Endothelial cell of umbilical vein (primary cell): ENCODE measurements at regions not wholly inside any gene's neighbourhood (a gene's known extent, or its start where the extent isn't known, plus 50 kb on each side); places are given as distances from the start of the nearest gene placed in this dataset.

ENCODE experiments used
- BruUV-seq: library from RNA; stranded (reverse); fragments of 400-500 nt; replicated peaks from 2 replicates; lab custom pipeline; 2021; lab: Mats Ljungman, UMichigan
- CTCF ChIA-PET: fragments of 300-600, 350-600 bp; sonication (Branson Sonifier 250); formaldehyde crosslinking; loops from one replicate; lab custom pipeline; 2021; ENCODE audit warnings: antibody characterized with exemption, inconsistent platforms; lab: Charles Lee
- POLR2A ChIA-PET: fragments of 300-600, 350-600 bp; sonication (Branson Sonifier 250); formaldehyde crosslinking; loops from one replicate; lab custom pipeline; 2021; ENCODE audit warnings: antibody characterized with exemption, inconsistent platforms; lab: Charles Lee
- DNase-seq: peaks from one replicate; pipeline ENCODE4 v3.0.0-alpha.2; 2011; ENCODE audit warnings: low read depth, low spot score
- FAIRE-seq: peaks from 2 replicates; lab custom pipeline; 2011; peaks lifted over from hg19 to GRCh38; lab: Jason Lieb, UNC
- H2AFZ ChIP-seq: 2 replicates; pipeline ENCODE4 v1.6.0; 2012; ENCODE audit warnings: low read depth, low read length, control low read depth, inconsistent platforms
- H3K27ac ChIP-seq: 2 replicates; pipeline ENCODE4 v1.5.1; 2011; ENCODE audit warnings: low read depth, mild to moderate bottlenecking, control low read depth, low read length, moderate library complexity; ENCODE audit not compliant: insufficient read depth
- H3K27me3 ChIP-seq, 2 experiments: 2 replicates each; pipeline versions ENCODE4 v1.6.0 to v1.6.1; 2011; ENCODE audit warnings: low read length in 2 of 2, mixed read lengths in 1 of 2; ENCODE audit not compliant: control insufficient read depth in 2 of 2, insufficient read depth in 2 of 2
- H3K36me3 ChIP-seq, 2 experiments: 2 replicates in 1 of 2; 3 replicates in 1 of 2; pipeline ENCODE4 v1.5.1; 2011; ENCODE audit warnings: low read length in 2 of 2, mild to moderate bottlenecking in 1 of 2, moderate library complexity in 1 of 2; ENCODE audit not compliant: control insufficient read depth in 2 of 2, insufficient read depth in 2 of 2; ENCODE audit errors: extremely low read depth in 1 of 2
- H3K4me1 ChIP-seq: 3 replicates; pipeline ENCODE4 v1.5.1; 2011; ENCODE audit warnings: mild to moderate bottlenecking, low read length; ENCODE audit not compliant: control insufficient read depth, insufficient read depth; ENCODE audit errors: extremely low read depth
- H3K4me2 ChIP-seq: 2 replicates; pipeline ENCODE4 v1.6.1; 2011; ENCODE audit warnings: low read length, control low read depth, mixed read lengths; ENCODE audit not compliant: insufficient read depth
- H3K4me3 ChIP-seq, 3 experiments: fragments of 200-600 bp in 1 of 3; sonication (generic), shearing (Covaris generic) in 1 of 3; replicated peaks in 1 of 3; 2 replicates each; pipeline ENCODE4 v1.5.1; 2011 to 2016; ENCODE audit warnings: control low read depth in 3 of 3, low read length in 3 of 3, mild to moderate bottlenecking in 2 of 3, inconsistent platforms in 1 of 3, low read depth in 1 of 3, moderate library complexity in 1 of 3; ENCODE audit not compliant: insufficient read depth in 1 of 3
- H3K79me2 ChIP-seq: 2 replicates; pipeline ENCODE4 v1.6.0; 2012; ENCODE audit warnings: low read length, inconsistent platforms; ENCODE audit not compliant: control insufficient read depth, insufficient read depth
- H3K9ac ChIP-seq: replicated peaks from 2 replicates; pipeline ENCODE3; 2011; ENCODE audit warnings: low read length, control low read depth; ENCODE audit not compliant: insufficient read depth; ENCODE audit errors: extremely low read depth
- H3K9me1 ChIP-seq: replicated peaks from 3 replicates; pipeline ENCODE4 v1.6.0; 2011; ENCODE audit warnings: mild to moderate bottlenecking, low read length; ENCODE audit not compliant: control insufficient read depth, insufficient read depth; ENCODE audit errors: extremely low read depth
- H3K9me3 ChIP-seq: replicated peaks from 2 replicates; pipeline ENCODE4 v1.5.1; 2012; ENCODE audit warnings: low read length, inconsistent platforms; ENCODE audit not compliant: control insufficient read depth, insufficient read depth
- H4K20me1 ChIP-seq: replicated peaks from 2 replicates; pipeline ENCODE3; 2011; ENCODE audit warnings: mild to moderate bottlenecking, low read length; ENCODE audit not compliant: control insufficient read depth, insufficient read depth; ENCODE audit errors: extremely low read depth
- CTCF ChIP-seq, 2 donors: IDR thresholded peaks; 1 replicate in 1 of 2; 2 replicates in 1 of 2; pipeline ENCODE4 v1.5.1; 2011; ENCODE audit warnings: low read length in 2 of 2, mild to moderate bottlenecking in 2 of 2, moderate library complexity in 2 of 2, control low read depth in 1 of 2, inconsistent platforms in 1 of 2, low read depth in 1 of 2; ENCODE audit not compliant: insufficient read depth in 1 of 2; ENCODE audit errors: extremely low read depth in 1 of 2
- EZH2 ChIP-seq: IDR thresholded peaks from 2 replicates; pipeline ENCODE4 v1.6.1; 2012; ENCODE audit warnings: borderline replicate concordance, low read depth, mild to moderate bottlenecking, moderate library complexity, low read length, inconsistent platforms; ENCODE audit not compliant: severe bottlenecking
- FOS ChIP-seq: IDR thresholded peaks from 2 replicates; pipeline ENCODE4 v1.6.1; 2011; ENCODE audit warnings: mild to moderate bottlenecking, low read length, moderate library complexity, borderline replicate concordance; ENCODE audit not compliant: insufficient read depth
- GATA2 ChIP-seq: IDR thresholded peaks from 2 replicates; pipeline ENCODE4 v1.7.0; 2011; ENCODE audit warnings: low read depth, mild to moderate bottlenecking, moderate library complexity, mixed read lengths, low read length; ENCODE audit not compliant: insufficient read length, insufficient read depth
- JUN ChIP-seq: IDR thresholded peaks from 2 replicates; pipeline ENCODE4 v1.6.1; 2011; ENCODE audit warnings: borderline replicate concordance, low read depth; ENCODE audit not compliant: insufficient read length, insufficient read depth
- MAX ChIP-seq: IDR thresholded peaks from 2 replicates; pipeline ENCODE4 v1.6.1; 2011; ENCODE audit not compliant: insufficient read depth, insufficient read length
- MYC ChIP-seq: IDR thresholded peaks from one replicate; pipeline ENCODE4 v1.6.1; 2011; ENCODE audit warnings: mild to moderate bottlenecking, low read depth, low read length
- POLR2A ChIP-seq: IDR thresholded peaks from 2 replicates; pipeline ENCODE4 v1.6.1; 2012; ENCODE audit warnings: low read depth, mild to moderate bottlenecking, control low read depth, low read length
- POLR2AphosphoS5 ChIP-seq: IDR thresholded peaks from 2 replicates; pipeline ENCODE4 v1.6.1; 2012; ENCODE audit warnings: low read depth, mild to moderate bottlenecking, control low read depth, low read length, moderate library complexity; ENCODE audit not compliant: insufficient read depth
- dilution Hi-C: fragments of 300-500 bp; cut with MboI; formaldehyde crosslinking; loops from one replicate; pipeline ENCODE4 v1.15.0; 2019; ENCODE audit warnings: low sequenced_read_pairs; ENCODE audit not compliant: extremely low pct_ligation_motif_present
- intact Hi-C: fragments of 100-400 bp; cut with micrococcal nuclease; formaldehyde crosslinking; loops from one replicate; pipeline ENCODE4 v1.10.0; 2022

GRCh38 chr1:242836423-242836822 lies 311.9 kb upstream of the PLD5 start:
- Histone ChIP-seq H3K36me3 (no peaks in the 10 kb centered on the region), H3K79me2 (no peaks in the 10 kb centered on the region), H3K9me3 (no peaks in the 10 kb centered on the region), H3K27me3 (no peaks in the 10 kb centered on the region), H4K20me1 (no peaks in the 10 kb centered on the region), H3K9ac (no peak overlapping the region), H3K4me2 (no peak overlapping the region), H3K9me1 (no peaks in the 10 kb centered on the region), H3K4me3 (no peak overlapping the region), H3K27ac (no peak overlapping the region), H2AFZ (no peak overlapping the region), H3K4me1 (no peaks in the 10 kb centered on the region)
- DNase-seq (no peak), FAIRE-seq (no peak)
- TF ChIP-seq FOS (no peak), EZH2 (no peak), JUN (no peak), POLR2AphosphoS5 (no peak), POLR2A (no peak), MAX (no peak), GATA2 (no peak), CTCF (IDR thresholded peaks at IDR 0.05; ENCODE audit: extremely low read depth in 1 of 2, insufficient read depth in 1 of 2, low read depth in 1 of 2, low read length in 2 of 2) (no peak), MYC (no peak)
- BruUV-seq = no TSS peak
- ChIA-PET CTCF (no interaction called here), POLR2A (no interaction called here)
- intact Hi-C loops = no loop called here
- dilution Hi-C loops = no loop called here
